Suprapubic skin (tissue), 4 donors: ENCODE measurements at regions not wholly inside any gene's neighbourhood (a gene's known extent, or its start where the extent isn't known, plus 50 kb on each side); places are given as distances from the start of the nearest gene placed in this dataset.

Source experiments
- CTCF ChIP-seq, 2 donors: fragments of 200-600 bp in 1 of 2; fragments of 450-650 bp in 1 of 2; sonication (generic) in 1 of 2; IDR thresholded peaks; one replicate each; pipeline ENCODE4 v1.5.1; 2016 to 2019; ENCODE audit warnings: antibody characterized with exemption in 2 of 2, mild to moderate bottlenecking in 1 of 2, moderate library complexity in 1 of 2
- POLR2A ChIP-seq, 2 donors: fragments of 450-650 bp; IDR thresholded peaks; one replicate each; pipeline ENCODE4 v1.6.1; 2017; ENCODE audit warnings: antibody characterized with exemption in 2 of 2, mild to moderate bottlenecking in 2 of 2, moderate library complexity in 2 of 2
- POLR2AphosphoS5 ChIP-seq, 3 donors: sonication (generic); formaldehyde crosslinking; IDR thresholded peaks; one replicate each; pipeline ENCODE4 v1.6.1; 2017; ENCODE audit warnings: antibody characterized with exemption in 3 of 3

- TF ChIP-seq CTCF (IDR thresholded peaks at IDR 0.05) (no peak), POLR2A (IDR thresholded peaks at IDR 0.05) (no peak), POLR2AphosphoS5 (IDR thresholded peaks at IDR 0.05) (no peak)
Observed at GRCh38 chr3:170780471-170780870, 89.5 kb downstream of the RPL22L1 start.
